Neural cell (in vitro differentiated cells): ENCODE measurements at regions not wholly inside any gene's neighbourhood (a gene's known extent, or its start where the extent isn't known, plus 50 kb on each side); places are given as distances from the start of the nearest gene placed in this dataset.

Experiments
- H2AFZ ChIP-seq: fragments of 200-600, 300-800 bp; sonication (generic), shearing (Covaris generic); 2 replicates; pipeline ENCODE4 v1.6.0; 2014; ENCODE audit warnings: low read depth, mild to moderate bottlenecking, antibody characterized with exemption, low read length, moderate library complexity
- H3F3A ChIP-seq: fragments of 200-600 bp; shearing (Covaris generic); 2 replicates; pipeline ENCODE4 v1.6.1; 2016; ENCODE audit warnings: mild to moderate bottlenecking, moderate library complexity, mixed read lengths, antibody characterized with exemption, low read length; ENCODE audit not compliant: insufficient read depth, poor library complexity, severe bottlenecking
- H3K27ac ChIP-seq: fragments of 200-600, 300-800 bp; sonication (generic), shearing (Covaris generic); 2 replicates; pipeline ENCODE4 v1.5.1; 2014; ENCODE audit warnings: mild to moderate bottlenecking, low read length, moderate library complexity
- H3K27me3 ChIP-seq: fragments of 300-800, 200-600 bp; sonication (generic), shearing (Covaris generic); 2 replicates; pipeline ENCODE4 v1.6.0; 2014; ENCODE audit warnings: mild to moderate bottlenecking, low read depth, low read length, moderate library complexity; ENCODE audit not compliant: insufficient read depth
- H3K36me3 ChIP-seq: fragments of 300-800, 200-600 bp; sonication (generic), shearing (Covaris generic); 2 replicates; pipeline ENCODE4 v1.5.1; 2014; ENCODE audit warnings: mild to moderate bottlenecking, antibody characterized with exemption, low read length, moderate library complexity; ENCODE audit not compliant: insufficient read depth
- H3K4me2 ChIP-seq: fragments of 300-800, 200-600 bp; sonication (generic), shearing (Covaris generic); 2 replicates; pipeline ENCODE4 v1.6.0; 2014; ENCODE audit warnings: mild to moderate bottlenecking, low read length
- H3K4me3 ChIP-seq: fragments of 300-800, 200-600 bp; sonication (generic), shearing (Covaris generic); 2 replicates; pipeline ENCODE4 v1.5.1; 2014; ENCODE audit warnings: mild to moderate bottlenecking, low read length, moderate library complexity
- H3K79me2 ChIP-seq: fragments of 200-600 bp; shearing (Covaris generic); replicated peaks from 2 replicates; pipeline ENCODE4 v1.6.0; 2014; ENCODE audit warnings: mild to moderate bottlenecking, low read length, moderate library complexity; ENCODE audit not compliant: insufficient read depth
- H3K9ac ChIP-seq: fragments of 300-800, 200-600 bp; sonication (generic), shearing (Covaris generic); 2 replicates; pipeline ENCODE4 v1.6.1; 2016; ENCODE audit warnings: mild to moderate bottlenecking, low read length, mixed read lengths
- H3K9me2 ChIP-seq: fragments of 200-600 bp; shearing (Covaris generic); 2 replicates; pipeline ENCODE4 v1.6.1; 2016; ENCODE audit warnings: mild to moderate bottlenecking, low read length, mixed read lengths; ENCODE audit not compliant: insufficient read depth
- H3K9me3 ChIP-seq: fragments of 200-600, 300-800 bp; sonication (generic), shearing (Covaris generic); 2 replicates; pipeline ENCODE4 v1.6.1; 2016; ENCODE audit warnings: mild to moderate bottlenecking, mixed run types, low read length, moderate library complexity, mixed read lengths
- H4K20me1 ChIP-seq: fragments of 200-600 bp; shearing (Covaris generic); 2 replicates; pipeline ENCODE4 v1.6.1; 2016; ENCODE audit warnings: mild to moderate bottlenecking, mixed run types; ENCODE audit not compliant: insufficient read depth
- EP300 ChIP-seq: fragments of 450-650 bp; conservative IDR thresholded peaks from 2 replicates; pipeline ENCODE4 v1.6.1; 2014; ENCODE audit warnings: antibody characterized with exemption, mild to moderate bottlenecking, moderate library complexity; ENCODE audit not compliant: poor library complexity, severe bottlenecking
- EZH2 ChIP-seq: fragments of 200-600, 300-800 bp; shearing (Covaris generic), sonication (generic); IDR thresholded peaks from 2 replicates; pipeline ENCODE4 v1.6.1; 2014; ENCODE audit warnings: antibody characterized with exemption, low read length, borderline replicate concordance, mild to moderate bottlenecking; ENCODE audit not compliant: insufficient read depth, poor library complexity, severe bottlenecking
- MXI1 ChIP-seq: fragments of 450-650 bp; conservative IDR thresholded peaks from 2 replicates; pipeline ENCODE4 v1.6.1; 2014; ENCODE audit warnings: antibody characterized with exemption, mild to moderate bottlenecking; ENCODE audit not compliant: poor library complexity, severe bottlenecking
- POLR2AphosphoS5 ChIP-seq: IDR thresholded peaks from 2 replicates; pipeline ENCODE4 v1.6.1; 2012
- RAD21 ChIP-seq: fragments of 450-650 bp; conservative IDR thresholded peaks from 2 replicates; pipeline ENCODE4 v1.6.1; 2014; ENCODE audit warnings: antibody characterized with exemption, mild to moderate bottlenecking, moderate library complexity
- SMC3 ChIP-seq: fragments of 450-650 bp; conservative IDR thresholded peaks from 2 replicates; pipeline ENCODE4 v1.6.1; 2014; ENCODE audit warnings: antibody characterized with exemption, mild to moderate bottlenecking, moderate library complexity; ENCODE audit not compliant: poor library complexity
- TAF1 ChIP-seq: IDR thresholded peaks from 2 replicates; pipeline ENCODE4 v1.6.1; 2012; ENCODE audit warnings: low read depth
- TF ChIP-seq, protein P1 (sequence below): fragments of 450-650 bp; IDR thresholded peaks from 2 replicates; pipeline ENCODE4 v1.5.1; 2014; ENCODE audit warnings: antibody characterized with exemption, mild to moderate bottlenecking, moderate library complexity; ENCODE audit not compliant: poor library complexity, severe bottlenecking
- TF ChIP-seq, protein P2 (sequence below): IDR thresholded peaks from 2 replicates; pipeline ENCODE4 v1.6.1; 2012; ENCODE audit warnings: borderline replicate concordance

DNA sequence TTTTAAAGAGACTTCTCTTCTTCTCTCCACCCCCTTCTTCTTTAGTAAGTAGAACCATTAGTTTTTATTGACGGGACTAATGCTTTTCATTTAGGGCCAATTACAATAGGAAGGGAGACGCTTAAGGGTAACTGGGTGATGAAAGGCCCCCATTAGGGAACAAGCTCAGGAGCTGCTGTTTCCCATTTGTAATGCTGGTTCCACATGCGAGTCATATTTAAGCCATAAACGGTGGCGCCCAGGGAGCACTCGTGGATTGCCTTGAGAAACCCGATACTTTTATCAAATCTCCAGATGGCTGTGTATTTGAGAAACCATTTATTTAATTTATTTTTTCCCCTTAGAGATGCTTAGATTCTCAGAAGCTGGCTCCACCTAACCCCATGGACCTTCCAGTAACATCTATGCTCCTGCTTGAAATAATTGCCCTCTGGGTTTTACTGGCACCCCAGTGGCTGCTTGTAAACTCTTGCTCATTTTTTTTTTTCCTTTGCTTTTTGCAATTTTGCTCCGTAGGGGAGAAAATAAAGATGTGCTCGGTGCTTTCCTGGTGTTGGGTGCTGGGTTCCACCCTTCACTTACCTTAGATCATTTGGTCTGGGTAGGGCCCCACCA is 124.2 kb upstream of the MSX1 start:
- H3K79me2 ChIP-seq: no peaks in the 10 kb centered on the region
- no peaks in the 10 kb centered on the region for H3K9me2 ChIP-seq
- no peak overlapping the region for H3K27ac ChIP-seq
- no peaks in the 10 kb centered on the region for H4K20me1 ChIP-seq
- peaks cover 5% of the 10 kb centered on the region for H3K9me3 ChIP-seq
- H3K4me3 ChIP-seq: no peak overlapping the region
- no peaks in the 10 kb centered on the region for H3K36me3 ChIP-seq
- H2AFZ ChIP-seq: no peak overlapping the region
- no peaks in the 10 kb centered on the region for H3K27me3 ChIP-seq
- no peak overlapping the region for H3K9ac ChIP-seq
- no peak overlapping the region for H3K4me2 ChIP-seq
- H3F3A ChIP-seq: no peaks in the 10 kb centered on the region
- TF ChIP-seq EZH2 (no peak), SMC3 (no peak)

DNA sequence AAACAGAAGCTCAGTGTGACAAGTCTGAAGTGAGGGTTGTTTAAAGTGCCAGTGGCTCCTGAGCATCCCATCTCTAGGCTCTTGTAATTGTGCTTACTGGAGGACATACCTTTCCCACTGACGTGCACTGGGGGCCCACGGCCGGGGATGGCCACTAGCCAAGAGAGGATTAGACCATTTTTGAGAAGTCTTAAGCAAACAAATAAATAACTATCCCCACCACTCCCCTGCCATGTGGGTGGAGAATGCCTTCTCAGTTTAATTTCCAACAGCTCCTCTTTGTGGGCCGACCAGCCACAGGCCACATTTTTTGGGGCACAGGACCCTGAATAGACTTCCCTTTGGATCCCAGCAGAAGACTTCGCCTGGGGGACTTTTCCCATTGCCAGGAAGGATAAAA is 125.0 kb upstream of the MSX1 start:
- peaks cover 2% of the 10 kb centered on the region for H3K9me3 ChIP-seq
- no peak for TF ChIP-seq TAF1
- no peak overlapping the region for H3K4me3 ChIP-seq

DNA sequence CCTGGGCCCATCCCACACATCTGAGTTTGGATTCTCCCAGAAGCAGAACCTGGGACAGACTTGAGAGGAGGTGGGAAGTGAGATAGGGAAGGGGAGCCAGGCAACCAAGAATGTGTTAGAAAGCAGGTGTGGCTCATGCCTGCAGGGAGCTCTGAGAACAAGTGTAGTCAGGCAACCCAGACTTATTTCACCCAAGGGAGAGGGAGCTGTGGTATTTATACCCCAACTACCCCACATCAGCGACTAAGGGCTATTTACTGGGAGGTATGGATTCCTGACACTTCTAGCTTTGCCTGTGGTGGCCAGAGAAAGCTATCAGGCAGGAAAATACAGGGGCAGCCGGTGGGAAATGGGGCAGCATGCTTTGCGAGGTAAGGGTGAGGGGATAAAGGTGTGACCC is 125.8 kb upstream of the MSX1 start:
- no peaks in the 10 kb centered on the region for H3K9me3 ChIP-seq
- no peak overlapping the region for H2AFZ ChIP-seq
- no peak overlapping the region for H3K27ac ChIP-seq
- H3K27me3 ChIP-seq: no peaks in the 10 kb centered on the region
- H3K79me2 ChIP-seq: no peaks in the 10 kb centered on the region
- no peak overlapping the region for H3K9ac ChIP-seq
- H4K20me1 ChIP-seq: no peaks in the 10 kb centered on the region
- no peaks in the 10 kb centered on the region for H3K9me2 ChIP-seq
- no peaks in the 10 kb centered on the region for H3F3A ChIP-seq
- TF ChIP-seq SMC3: no peak
- TF ChIP-seq EZH2: no peak
- no peak overlapping the region for H3K4me3 ChIP-seq
- H3K4me2 ChIP-seq: no peak overlapping the region
- H3K36me3 ChIP-seq: no peaks in the 10 kb centered on the region

More for the DNA sequence above, 125.0 kb upstream of the MSX1 start:
- no peak overlapping the region for H3K4me2 ChIP-seq
- no peaks in the 10 kb centered on the region for H3F3A ChIP-seq
- no peak overlapping the region for H2AFZ ChIP-seq
- no peak overlapping the region for H3K9ac ChIP-seq
- no peaks in the 10 kb centered on the region for H3K27me3 ChIP-seq
- H3K36me3 ChIP-seq: no peaks in the 10 kb centered on the region
- no peaks in the 10 kb centered on the region for H4K20me1 ChIP-seq
- no peak overlapping the region for H3K27ac ChIP-seq
- H3K9me2 ChIP-seq: no peaks in the 10 kb centered on the region
- no peaks in the 10 kb centered on the region for H3K79me2 ChIP-seq

DNA sequence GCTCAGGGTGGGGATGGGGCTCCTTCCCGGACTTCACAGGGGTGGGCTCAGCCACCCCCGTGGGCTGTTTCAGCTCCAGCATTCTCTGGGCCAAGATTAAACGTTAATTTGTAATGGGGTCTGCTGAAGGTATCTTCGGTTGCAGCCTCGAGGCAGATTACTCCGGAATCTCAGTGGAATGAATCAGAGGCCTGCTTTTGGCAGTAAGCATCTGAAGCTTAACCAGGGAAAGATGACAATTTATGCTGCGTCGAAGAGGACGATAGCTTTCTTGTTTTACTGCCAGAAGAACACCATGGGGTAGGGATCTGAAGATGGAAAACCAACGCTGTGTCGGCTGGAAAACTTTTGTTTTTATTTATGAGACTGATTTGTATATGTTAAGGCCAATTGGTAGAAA is 129.2 kb upstream of the MSX1 start:
- H3K9me2 ChIP-seq: no peaks in the 10 kb centered on the region
- H3K27ac ChIP-seq: no peak overlapping the region
- no peak for TF ChIP-seq MXI1
- no peak for TF ChIP-seq RAD21
- TF ChIP-seq, protein P1, sequence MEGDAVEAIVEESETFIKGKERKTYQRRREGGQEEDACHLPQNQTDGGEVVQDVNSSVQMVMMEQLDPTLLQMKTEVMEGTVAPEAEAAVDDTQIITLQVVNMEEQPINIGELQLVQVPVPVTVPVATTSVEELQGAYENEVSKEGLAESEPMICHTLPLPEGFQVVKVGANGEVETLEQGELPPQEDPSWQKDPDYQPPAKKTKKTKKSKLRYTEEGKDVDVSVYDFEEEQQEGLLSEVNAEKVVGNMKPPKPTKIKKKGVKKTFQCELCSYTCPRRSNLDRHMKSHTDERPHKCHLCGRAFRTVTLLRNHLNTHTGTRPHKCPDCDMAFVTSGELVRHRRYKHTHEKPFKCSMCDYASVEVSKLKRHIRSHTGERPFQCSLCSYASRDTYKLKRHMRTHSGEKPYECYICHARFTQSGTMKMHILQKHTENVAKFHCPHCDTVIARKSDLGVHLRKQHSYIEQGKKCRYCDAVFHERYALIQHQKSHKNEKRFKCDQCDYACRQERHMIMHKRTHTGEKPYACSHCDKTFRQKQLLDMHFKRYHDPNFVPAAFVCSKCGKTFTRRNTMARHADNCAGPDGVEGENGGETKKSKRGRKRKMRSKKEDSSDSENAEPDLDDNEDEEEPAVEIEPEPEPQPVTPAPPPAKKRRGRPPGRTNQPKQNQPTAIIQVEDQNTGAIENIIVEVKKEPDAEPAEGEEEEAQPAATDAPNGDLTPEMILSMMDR: no peak
- no peak for TF ChIP-seq POLR2AphosphoS5
- TF ChIP-seq, protein P2, sequence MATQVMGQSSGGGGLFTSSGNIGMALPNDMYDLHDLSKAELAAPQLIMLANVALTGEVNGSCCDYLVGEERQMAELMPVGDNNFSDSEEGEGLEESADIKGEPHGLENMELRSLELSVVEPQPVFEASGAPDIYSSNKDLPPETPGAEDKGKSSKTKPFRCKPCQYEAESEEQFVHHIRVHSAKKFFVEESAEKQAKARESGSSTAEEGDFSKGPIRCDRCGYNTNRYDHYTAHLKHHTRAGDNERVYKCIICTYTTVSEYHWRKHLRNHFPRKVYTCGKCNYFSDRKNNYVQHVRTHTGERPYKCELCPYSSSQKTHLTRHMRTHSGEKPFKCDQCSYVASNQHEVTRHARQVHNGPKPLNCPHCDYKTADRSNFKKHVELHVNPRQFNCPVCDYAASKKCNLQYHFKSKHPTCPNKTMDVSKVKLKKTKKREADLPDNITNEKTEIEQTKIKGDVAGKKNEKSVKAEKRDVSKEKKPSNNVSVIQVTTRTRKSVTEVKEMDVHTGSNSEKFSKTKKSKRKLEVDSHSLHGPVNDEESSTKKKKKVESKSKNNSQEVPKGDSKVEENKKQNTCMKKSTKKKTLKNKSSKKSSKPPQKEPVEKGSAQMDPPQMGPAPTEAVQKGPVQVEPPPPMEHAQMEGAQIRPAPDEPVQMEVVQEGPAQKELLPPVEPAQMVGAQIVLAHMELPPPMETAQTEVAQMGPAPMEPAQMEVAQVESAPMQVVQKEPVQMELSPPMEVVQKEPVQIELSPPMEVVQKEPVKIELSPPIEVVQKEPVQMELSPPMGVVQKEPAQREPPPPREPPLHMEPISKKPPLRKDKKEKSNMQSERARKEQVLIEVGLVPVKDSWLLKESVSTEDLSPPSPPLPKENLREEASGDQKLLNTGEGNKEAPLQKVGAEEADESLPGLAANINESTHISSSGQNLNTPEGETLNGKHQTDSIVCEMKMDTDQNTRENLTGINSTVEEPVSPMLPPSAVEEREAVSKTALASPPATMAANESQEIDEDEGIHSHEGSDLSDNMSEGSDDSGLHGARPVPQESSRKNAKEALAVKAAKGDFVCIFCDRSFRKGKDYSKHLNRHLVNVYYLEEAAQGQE: no peak
- no peak for TF ChIP-seq EZH2
- TF ChIP-seq SMC3: no peak
- no peak for TF ChIP-seq EP300
- TF ChIP-seq TAF1: no peak
- no peak overlapping the region for H3K4me3 ChIP-seq
- H3K79me2 ChIP-seq: no peaks in the 10 kb centered on the region
- no peak overlapping the region for H3K4me2 ChIP-seq
- H3K9me3 ChIP-seq: peaks cover 5% of the 10 kb centered on the region
- H2AFZ ChIP-seq: no peak overlapping the region
- H3F3A ChIP-seq: no peaks in the 10 kb centered on the region
- H3K36me3 ChIP-seq: no peaks in the 10 kb centered on the region
- H3K27me3 ChIP-seq: no peaks in the 10 kb centered on the region
- no peak overlapping the region for H3K9ac ChIP-seq
- H4K20me1 ChIP-seq: no peaks in the 10 kb centered on the region
